Ascending aorta (tissue), 2 donors: ENCODE measurements at regions not wholly inside any gene's neighbourhood (a gene's known extent, or its start where the extent isn't known, plus 50 kb on each side); places are given as distances from the start of the nearest gene placed in this dataset.

ENCODE experiments used
- DNase-seq, 2 donors: peaks; one replicate each; pipeline ENCODE4 v3.0.0-alpha.2; 2019; ENCODE audit warnings: low spot score in 2 of 2
- H3K27ac ChIP-seq, 2 donors: fragments of 200-600 bp; sonication (generic); one replicate each; pipeline ENCODE4 v1.5.1; 2016 to 2017; ENCODE audit warnings: mild to moderate bottlenecking in 1 of 2
- H3K27me3 ChIP-seq: fragments of 200-600 bp; sonication (generic); one replicate; pipeline ENCODE4 v1.5.1; 2017
- H3K36me3 ChIP-seq, 2 donors: fragments of 200-600 bp; sonication (generic); one replicate each; pipeline ENCODE4 v1.5.1; 2016
- H3K4me1 ChIP-seq, 2 donors: fragments of 200-600 bp; sonication (generic); one replicate each; pipeline ENCODE4 v1.5.1; 2016 to 2017; ENCODE audit warnings: mild to moderate bottlenecking in 1 of 2
- H3K4me3 ChIP-seq, 2 donors: fragments of 200-600 bp; sonication (generic); one replicate each; pipeline ENCODE4 v1.5.1; 2016 to 2017; ENCODE audit warnings: mild to moderate bottlenecking in 1 of 2
- H3K9me3 ChIP-seq, 2 donors: fragments of 200-600 bp; sonication (generic); one replicate each; pipeline ENCODE4 v1.5.1; 2016
- intact Hi-C: fragments of 100-400 bp; cut with DNase I; formaldehyde crosslinking; loops from one replicate; pipeline ENCODE4 v1.15.1; 2023
- TF ChIP-seq, protein P1 (sequence below), 3 experiments: fragments of 200-600 bp in 2 of 3; fragments of 450-650 bp in 1 of 3; sonication (generic) in 2 of 3; IDR thresholded peaks; one replicate each; pipeline ENCODE4 v1.5.1; 2016 to 2019; ENCODE audit warnings: antibody characterized with exemption in 3 of 3, mild to moderate bottlenecking in 1 of 3, moderate library complexity in 1 of 3

GRCh38 chr2:198385326-198385725 is 580.9 kb downstream of the PLCL1 start:
- no peak for DNase-seq
- TF ChIP-seq, protein P1, sequence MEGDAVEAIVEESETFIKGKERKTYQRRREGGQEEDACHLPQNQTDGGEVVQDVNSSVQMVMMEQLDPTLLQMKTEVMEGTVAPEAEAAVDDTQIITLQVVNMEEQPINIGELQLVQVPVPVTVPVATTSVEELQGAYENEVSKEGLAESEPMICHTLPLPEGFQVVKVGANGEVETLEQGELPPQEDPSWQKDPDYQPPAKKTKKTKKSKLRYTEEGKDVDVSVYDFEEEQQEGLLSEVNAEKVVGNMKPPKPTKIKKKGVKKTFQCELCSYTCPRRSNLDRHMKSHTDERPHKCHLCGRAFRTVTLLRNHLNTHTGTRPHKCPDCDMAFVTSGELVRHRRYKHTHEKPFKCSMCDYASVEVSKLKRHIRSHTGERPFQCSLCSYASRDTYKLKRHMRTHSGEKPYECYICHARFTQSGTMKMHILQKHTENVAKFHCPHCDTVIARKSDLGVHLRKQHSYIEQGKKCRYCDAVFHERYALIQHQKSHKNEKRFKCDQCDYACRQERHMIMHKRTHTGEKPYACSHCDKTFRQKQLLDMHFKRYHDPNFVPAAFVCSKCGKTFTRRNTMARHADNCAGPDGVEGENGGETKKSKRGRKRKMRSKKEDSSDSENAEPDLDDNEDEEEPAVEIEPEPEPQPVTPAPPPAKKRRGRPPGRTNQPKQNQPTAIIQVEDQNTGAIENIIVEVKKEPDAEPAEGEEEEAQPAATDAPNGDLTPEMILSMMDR (IDR thresholded peaks at IDR 0.05) = no peak
- Histone ChIP-seq H3K9me3 (no peaks in the 10 kb centered on the region), H3K4me3 (no peak overlapping the region), H3K36me3 (no peaks in the 10 kb centered on the region), H3K4me1 (no peaks in the 10 kb centered on the region), H3K27me3 (no peaks in the 10 kb centered on the region), H3K27ac (no peak overlapping the region)
- intact Hi-C loops = no loop called here

DNA sequence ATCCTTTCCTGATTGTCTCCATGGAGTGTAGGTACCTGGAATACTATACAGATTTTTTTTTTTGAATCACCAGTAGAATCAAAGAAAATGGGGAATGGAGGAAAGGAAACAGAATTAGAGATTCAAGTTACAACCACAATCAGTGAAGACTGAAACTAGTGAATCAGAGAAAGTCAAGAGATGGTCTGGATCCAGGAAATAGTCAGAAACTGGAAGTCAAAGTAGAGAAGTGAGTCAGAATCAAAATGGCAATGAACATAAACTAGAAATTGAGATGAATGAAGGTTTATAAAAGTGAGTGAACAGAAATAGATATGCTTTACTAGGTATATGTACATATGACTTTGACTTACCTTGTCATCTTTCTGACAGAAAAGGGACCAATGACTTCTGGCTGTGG is 579.0 kb downstream of the PLCL1 start:
- Histone ChIP-seq H3K4me3 (no peak overlapping the region), H3K36me3 (no peaks in the 10 kb centered on the region), H3K27ac (no peak overlapping the region), H3K4me1 (no peaks in the 10 kb centered on the region), H3K27me3 (no peaks in the 10 kb centered on the region), H3K9me3 (no peaks in the 10 kb centered on the region)
- TF ChIP-seq, protein P1 (IDR thresholded peaks at IDR 0.05) = no peak
- intact Hi-C loops = no loop called here
- DNase-seq = no peak

DNA sequence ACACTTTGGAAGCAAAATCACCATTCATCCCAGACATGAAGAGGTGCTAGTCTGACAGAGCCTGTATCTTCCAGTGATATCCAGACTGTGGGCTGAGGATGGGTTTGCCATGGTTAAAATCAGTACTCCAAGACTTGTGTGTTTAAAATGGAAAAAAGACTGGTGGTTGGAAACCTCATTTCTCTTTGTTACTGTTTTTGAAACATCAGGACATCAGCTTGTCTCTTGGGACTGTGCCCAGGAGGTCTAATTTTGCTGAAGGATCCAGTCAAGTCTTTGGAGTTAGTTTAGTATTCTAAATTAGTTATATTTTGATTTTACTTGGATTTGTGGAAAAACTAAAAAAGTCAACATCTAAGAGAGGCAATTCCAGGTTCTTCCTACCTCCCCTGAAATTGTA is 578.4 kb downstream of the PLCL1 start:
- no peak overlapping the region for H3K27ac ChIP-seq
- no peaks in the 10 kb centered on the region for H3K4me1 ChIP-seq
- H3K27me3 ChIP-seq = no peaks in the 10 kb centered on the region
- intact Hi-C loops = no loop called here
- no peak overlapping the region for H3K4me3 ChIP-seq
- TF ChIP-seq, protein P1 (IDR thresholded peaks at IDR 0.05) = no peak
- DNase-seq = no peak
- H3K9me3 ChIP-seq = no peaks in the 10 kb centered on the region
- H3K36me3 ChIP-seq = no peaks in the 10 kb centered on the region

- Histone ChIP-seq H3K36me3 (no peaks in the 10 kb centered on the region), H3K27me3 (no peaks in the 10 kb centered on the region), H3K27ac (no peak overlapping the region), H3K9me3 (no peaks in the 10 kb centered on the region), H3K4me1 (no peaks in the 10 kb centered on the region), H3K4me3 (no peak overlapping the region)
- no peak for DNase-seq
- intact Hi-C loops = loop anchor here (5.0 kb wide), 1 partner anchor 1111 kb away; no protein-coding TSS in a partner anchor
- TF ChIP-seq, protein P1 (IDR thresholded peaks at IDR 0.05) = no peak
These were observed 572.3 kb downstream of the PLCL1 start for GRCh38 chr2:198376677-198377076.

DNA sequence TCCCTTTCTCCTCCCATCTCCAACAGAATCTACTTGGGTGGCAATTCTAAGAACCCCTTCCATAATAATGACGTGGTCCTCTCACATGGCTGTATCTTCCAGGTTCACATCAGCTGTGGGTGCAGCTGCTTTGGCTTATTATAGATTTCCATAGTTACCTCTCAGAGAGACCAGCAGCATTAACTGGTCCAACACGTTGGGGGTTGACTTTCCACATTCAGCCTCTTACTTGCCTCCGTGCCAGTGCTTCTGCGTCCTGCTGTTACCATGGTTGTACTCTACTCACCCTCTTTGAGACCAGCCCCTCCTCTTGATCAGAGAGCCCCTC is 570.7 kb downstream of the PLCL1 start:
- H3K4me3 ChIP-seq = no peak overlapping the region
- no peaks in the 10 kb centered on the region for H3K27me3 ChIP-seq
- H3K9me3 ChIP-seq = no peaks in the 10 kb centered on the region
- no peaks in the 10 kb centered on the region for H3K4me1 ChIP-seq
- TF ChIP-seq, protein P1 (IDR thresholded peaks at IDR 0.05) = no peak
- no peak overlapping the region for H3K27ac ChIP-seq
- no peaks in the 10 kb centered on the region for H3K36me3 ChIP-seq
- intact Hi-C loops = loop anchor here (5.0 kb wide), 1 partner anchor 1112 kb away; no protein-coding TSS in a partner anchor
- no peak for DNase-seq
